ENCODE measurements at regions not wholly inside any gene's neighbourhood (a gene's known extent, or its start where the extent isn't known, plus 50 kb on each side); places are given as distances from the start of the nearest gene placed in this dataset.

- DNase-seq (ENCODE audit: low read depth): no peak
Observed at GRCh38 chr3:8201886-8202285, 299.7 kb upstream of the LMCD1 start.

GRCh38 chr3:8204331-8204730 is 297.3 kb upstream of the LMCD1 start:
- DNase-seq (ENCODE audit: low read depth): no peak

GRCh38 chr3:8204853-8205650 is 296.6 kb upstream of the LMCD1 start:
- no peak for DNase-seq (ENCODE audit: low read depth)

- DNase-seq (ENCODE audit: low read depth): no peak
Observed at GRCh38 chr3:8205881-8206280, 295.7 kb upstream of the LMCD1 start.

GRCh38 chr3:8206971-8207617 is 294.5 kb upstream of the LMCD1 start:
- no peak for DNase-seq (ENCODE audit: low read depth)

- no peak for DNase-seq (ENCODE audit: low read depth)
Observed at GRCh38 chr3:8210882-8211341, 290.7 kb upstream of the LMCD1 start.

GRCh38 chr3:8212794-8213193 is 288.8 kb upstream of the LMCD1 start:
- DNase-seq (ENCODE audit: low read depth): no peak

- DNase-seq (ENCODE audit: low read depth): no peak
Observed at GRCh38 chr3:8213286-8213685, 288.3 kb upstream of the LMCD1 start.

- DNase-seq (ENCODE audit: low read depth): no peak
Observed at GRCh38 chr3:8215821-8216220, 285.8 kb upstream of the LMCD1 start.

GRCh38 chr3:8218353-8218940 is 283.2 kb upstream of the LMCD1 start:
- DNase-seq (ENCODE audit: low read depth): no peak

- DNase-seq (ENCODE audit: low read depth): no peak
Observed at GRCh38 chr3:8220291-8220690, 281.3 kb upstream of the LMCD1 start.

GRCh38 chr3:8223766-8224165 is 277.9 kb upstream of the LMCD1 start:
- no peak for DNase-seq (ENCODE audit: low read depth)

GRCh38 chr3:8224941-8225340 is 276.7 kb upstream of the LMCD1 start:
- DNase-seq (ENCODE audit: low read depth): no peak

GRCh38 chr3:8233938-8234337 is 267.7 kb upstream of the LMCD1 start:
- DNase-seq (ENCODE audit: low read depth): no peak

GRCh38 chr3:8236264-8236663 is 265.4 kb upstream of the LMCD1 start:
- DNase-seq (ENCODE audit: low read depth): no peak

GRCh38 chr3:8237893-8238292 is 263.7 kb upstream of the LMCD1 start:
- DNase-seq (ENCODE audit: low read depth): no peak

- DNase-seq (ENCODE audit: low read depth): no peak
Observed at GRCh38 chr3:8238432-8238831, 263.2 kb upstream of the LMCD1 start.

- no peak for DNase-seq (ENCODE audit: low read depth)
Observed at GRCh38 chr3:8239095-8239494, 262.5 kb upstream of the LMCD1 start.

- DNase-seq (ENCODE audit: low read depth): peak; percentile 18
Observed at GRCh38 chr3:8239718-8240695, 261.6 kb upstream of the LMCD1 start.

- DNase-seq (ENCODE audit: low read depth): no peak
Observed at GRCh38 chr3:8246070-8246469, 255.6 kb upstream of the LMCD1 start.

- no peak for DNase-seq (ENCODE audit: low read depth)
Observed at GRCh38 chr3:8253201-8253600, 248.4 kb upstream of the LMCD1 start.

GRCh38 chr3:8254489-8254888 is 247.1 kb upstream of the LMCD1 start:
- DNase-seq (ENCODE audit: low read depth): no peak

Data from CMK (cell line).